ENCODE measurements at regions not wholly inside any gene's neighbourhood (a gene's known extent, or its start where the extent isn't known, plus 50 kb on each side); places are given as distances from the start of the nearest gene placed in this dataset.

GRCh38 chr5:143892908-143893307 is 80.9 kb downstream of the HMHB1 start:
- no peaks in the 10 kb centered on the region for H3K36me3 ChIP-seq
- H3K27ac ChIP-seq: peak overlapping the region in 2 of 4 donors; percentile 33 to 35
- no peak overlapping the region for H3K4me3 ChIP-seq
- no peak for TF ChIP-seq CTCF (IDR thresholded peaks at IDR 0.05)
- peak in 1 of 3 donors; percentile 13 for TF ChIP-seq POLR2AphosphoS5 (IDR thresholded peaks at IDR 0.05)
- no peak for TF ChIP-seq POLR2A (IDR thresholded peaks at IDR 0.05)
- no peak for TF ChIP-seq EP300 (IDR thresholded peaks at IDR 0.05; ENCODE audit: low read depth)
- WGBS, 2 donors (ENCODE audit: low coverage in 1 of 2): 33 to 65% methylated on average over 2 of the region's 2 CpGs
- H3K27me3 ChIP-seq: no peaks in the 10 kb centered on the region
- no peaks in the 10 kb centered on the region for H3K9me3 ChIP-seq
- peaks cover 0 to 10% (median 3%) of the 10 kb centered on the region in 4 donors for H3K4me1 ChIP-seq
- in situ Hi-C loops (cut with MboI; ENCODE audit: low pct_ligation_motif_present in 1 of 4, low pct_unique_long_range_greater_than_20kb in 1 of 4, low sequenced_read_pairs in 3 of 4) (no loop called here), intact Hi-C loops (cut with DNase I; ENCODE audit: low total_unique reads) (no loop called here)
- no peak for DNase-seq

GRCh38 chr5:143893638-143894037 is 81.7 kb downstream of the HMHB1 start:
- Histone ChIP-seq H3K27me3 (no peaks in the 10 kb centered on the region), H3K27ac (no peak overlapping the region), H3K9me3 (no peaks in the 10 kb centered on the region), H3K4me3 (no peak overlapping the region), H3K4me1 (peaks cover 0 to 2% (median 0%) of the 10 kb centered on the region in 4 donors), H3K36me3 (no peaks in the 10 kb centered on the region)
- no peak for DNase-seq
- no peak for TF ChIP-seq POLR2AphosphoS5 (IDR thresholded peaks at IDR 0.05)
- no peak for TF ChIP-seq POLR2A (IDR thresholded peaks at IDR 0.05)
- TF ChIP-seq CTCF (IDR thresholded peaks at IDR 0.05): no peak
- TF ChIP-seq EP300 (IDR thresholded peaks at IDR 0.05; ENCODE audit: low read depth): no peak
- intact Hi-C loops (cut with DNase I; ENCODE audit: low total_unique reads) (no loop called here), in situ Hi-C loops (cut with MboI; ENCODE audit: low pct_ligation_motif_present in 1 of 4, low pct_unique_long_range_greater_than_20kb in 1 of 4, low sequenced_read_pairs in 3 of 4) (no loop called here)
- 84 to 95% methylated on average over 2 of the region's 2 CpGs for WGBS, 2 donors (ENCODE audit: low coverage in 1 of 2)

- no peak overlapping the region for H3K27ac ChIP-seq
- no peak for DNase-seq
- intact Hi-C loops (cut with DNase I; ENCODE audit: low total_unique reads) (no loop called here), in situ Hi-C loops (cut with MboI; ENCODE audit: low pct_ligation_motif_present in 1 of 4, low pct_unique_long_range_greater_than_20kb in 1 of 4, low sequenced_read_pairs in 3 of 4) (no loop called here)
- H3K9me3 ChIP-seq: no peaks in the 10 kb centered on the region
- TF ChIP-seq POLR2A (IDR thresholded peaks at IDR 0.05): no peak
- H3K27me3 ChIP-seq: no peaks in the 10 kb centered on the region
- no peaks in the 10 kb centered on the region for H3K36me3 ChIP-seq
- 95 to 100% methylated on average over 2 of the region's 2 CpGs for WGBS, 2 donors (ENCODE audit: low coverage in 1 of 2)
- no peak overlapping the region for H3K4me3 ChIP-seq
- H3K4me1 ChIP-seq: no peaks in the 10 kb centered on the region
Observed at GRCh38 chr5:143896516-143896915, 84.6 kb downstream of the HMHB1 start.

GRCh38 chr5:143896966-143897365 is 85.0 kb downstream of the HMHB1 start:
- Histone ChIP-seq H3K27ac (no peak overlapping the region), H3K9me3 (no peaks in the 10 kb centered on the region), H3K4me1 (no peaks in the 10 kb centered on the region), H3K27me3 (no peaks in the 10 kb centered on the region), H3K36me3 (no peaks in the 10 kb centered on the region), H3K4me3 (no peak overlapping the region)
- in situ Hi-C loops (cut with MboI; ENCODE audit: low pct_ligation_motif_present in 1 of 4, low pct_unique_long_range_greater_than_20kb in 1 of 4, low sequenced_read_pairs in 3 of 4) (no loop called here), intact Hi-C loops (cut with DNase I; ENCODE audit: low total_unique reads) (no loop called here)
- TF ChIP-seq EP300 (IDR thresholded peaks at IDR 0.05; ENCODE audit: low read depth) (no peak), POLR2AphosphoS5 (IDR thresholded peaks at IDR 0.05) (no peak), CTCF (IDR thresholded peaks at IDR 0.05) (no peak), POLR2A (IDR thresholded peaks at IDR 0.05) (no peak)
- no peak for DNase-seq

GRCh38 chr5:143898381-143898780 is 86.4 kb downstream of the HMHB1 start:
- 77 to 89% methylated on average over 1 of the region's 1 CpG for WGBS, 2 donors (ENCODE audit: low coverage in 1 of 2)
- Histone ChIP-seq H3K4me1 (no peaks in the 10 kb centered on the region), H3K4me3 (no peak overlapping the region), H3K27me3 (no peaks in the 10 kb centered on the region), H3K9me3 (no peaks in the 10 kb centered on the region), H3K27ac (no peak overlapping the region), H3K36me3 (no peaks in the 10 kb centered on the region)
- in situ Hi-C loops (cut with MboI; ENCODE audit: low pct_ligation_motif_present in 1 of 4, low pct_unique_long_range_greater_than_20kb in 1 of 4, low sequenced_read_pairs in 3 of 4): no loop called here
- intact Hi-C loops (cut with DNase I; ENCODE audit: low total_unique reads): no loop called here
- TF ChIP-seq CTCF (IDR thresholded peaks at IDR 0.05) (no peak), EP300 (IDR thresholded peaks at IDR 0.05; ENCODE audit: low read depth) (no peak)
- no peak for DNase-seq
